K562 (cell line): ENCODE measurements at regions not wholly inside any gene's neighbourhood (a gene's known extent, or its start where the extent isn't known, plus 50 kb on each side); places are given as distances from the start of the nearest gene placed in this dataset.

Source experiments
- ESRRB ChIP-seq: fragments of 250-450 bp; sonication (Bioruptor Pico); IDR thresholded peaks from 2 replicates; pipeline ENCODE4 v1.5.0; 2020; ENCODE audit warnings: mild to moderate bottlenecking, moderate library complexity, borderline replicate concordance
- TEAD1 ChIP-seq, 2 experiments: fragments of 450-650 bp in 1 of 2; sonication (generic) in 1 of 2; formaldehyde crosslinking; IDR thresholded peaks; 2 replicates each; pipeline versions ENCODE4 v1.4.0 to v1.8.0; 2020 to 2022; ENCODE audit warnings: mild to moderate bottlenecking in 2 of 2, missing genetic modification reagents in 1 of 2
- TRIM24 ChIP-seq, 2 experiments: fragments of 450-650 bp; IDR thresholded peaks; 2 replicates each; pipeline ENCODE4 v1.6.1; 2016
- YY1 ChIP-seq, 3 experiments: IDR thresholded peaks; 2 replicates each; pipeline ENCODE4 v1.6.1; 2011; ENCODE audit warnings: low read length in 2 of 3, mild to moderate bottlenecking in 2 of 3, moderate library complexity in 2 of 3, borderline replicate concordance in 1 of 3, control low read depth in 1 of 3, low read depth in 1 of 3; ENCODE audit not compliant: insufficient read depth in 3 of 3, insufficient replicate concordance in 2 of 3, control insufficient read depth in 1 of 3, insufficient read length in 1 of 3; ENCODE audit errors: extremely low read depth in 1 of 3
- ZNF318 ChIP-seq, 2 experiments: fragments of 450-650 bp; IDR thresholded peaks; 2 replicates each; pipeline ENCODE4 v1.6.1; 2016; ENCODE audit warnings: mild to moderate bottlenecking in 2 of 2, borderline replicate concordance in 1 of 2, low read depth in 1 of 2, moderate library complexity in 1 of 2

GRCh38 chr4:127113844-127114362 is 518.9 kb upstream of the INTU start (continued):
- TF ChIP-seq ZNF318 (IDR thresholded peaks at IDR 0.05; ENCODE audit: borderline replicate concordance in 1 of 2, low read depth in 1 of 2) (no peak), TEAD1 (CRISPR knock-in tag; IDR thresholded peaks at IDR 0.05) (no peak), ESRRB (CRISPR knock-in tag) (no peak), TRIM24 (IDR thresholded peaks at IDR 0.05) (no peak), YY1 (IDR thresholded peaks at IDR 0.05; ENCODE audit: borderline replicate concordance in 1 of 3, control insufficient read depth in 1 of 3, extremely low read depth in 1 of 3, insufficient read depth in 3 of 3, insufficient read length in 1 of 3, insufficient replicate concordance in 2 of 3, low read depth in 1 of 3, low read length in 2 of 3) (no peak)
